Dendritic cell treated with granulocyte-macrophage colony-stimulating factor and Interleukin-4, amounts not matched to agents 40 ng/mL and 50 ng/mL, for 4 days (primary cell): ENCODE measurements at regions not wholly inside any gene's neighbourhood (a gene's known extent, or its start where the extent isn't known, plus 50 kb on each side); places are given as distances from the start of the nearest gene placed in this dataset.

Source experiments
- H3K27ac Mint-ChIP-seq: one replicate; pipeline ENCODE4 v1.8.0; 2022; ENCODE audit warnings: mild to moderate bottlenecking, mixed read lengths
- H3K27me3 Mint-ChIP-seq: one replicate; pipeline ENCODE4 v1.8.0; 2022; ENCODE audit warnings: mild to moderate bottlenecking, mixed read lengths
- H3K36me3 Mint-ChIP-seq: one replicate; pipeline ENCODE4 v1.8.0; 2022; ENCODE audit warnings: low read depth, mixed read lengths
- H3K4me1 Mint-ChIP-seq: one replicate; pipeline ENCODE4 v1.8.0; 2022; ENCODE audit warnings: low read depth, mixed read lengths
- H3K4me3 Mint-ChIP-seq: one replicate; pipeline ENCODE4 v1.8.0; 2022; ENCODE audit warnings: mild to moderate bottlenecking, moderate library complexity, mixed read lengths
- H3K9me3 Mint-ChIP-seq: one replicate; pipeline ENCODE4 v1.8.0; 2022; ENCODE audit warnings: mixed read lengths
- intact Hi-C: fragments of 100-400 bp; cut with micrococcal nuclease; formaldehyde crosslinking; loops from one replicate; pipeline ENCODE4 v1.15.0; 2022

DNA sequence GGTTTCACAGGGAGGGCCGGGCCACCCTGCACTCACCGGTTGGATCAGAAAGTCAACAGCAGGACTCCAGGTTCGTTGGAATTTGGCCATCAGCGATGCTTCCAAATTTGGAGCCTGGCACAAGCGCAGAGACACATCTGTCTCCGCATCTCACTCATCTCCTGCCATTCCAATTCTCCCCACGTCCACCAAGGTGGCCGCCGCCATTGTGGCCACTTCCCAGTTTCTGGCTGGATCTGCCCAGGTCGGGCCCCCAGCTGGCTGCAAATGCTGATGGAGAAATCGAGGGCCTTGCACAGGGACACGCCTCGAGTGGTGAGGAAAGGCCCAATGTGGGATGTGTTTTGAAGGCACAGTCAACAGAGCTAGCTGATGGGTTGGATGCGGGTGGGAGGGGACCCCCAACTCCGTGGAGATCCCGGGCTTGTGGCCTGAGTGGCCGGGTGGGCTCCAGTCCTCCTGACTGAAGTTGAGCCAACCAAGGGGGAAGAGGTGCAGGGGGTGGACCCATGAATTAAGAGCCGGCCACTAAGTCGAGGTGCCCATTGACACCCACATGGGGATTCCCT, 102.7 kb downstream of the CRYAA start:
- Mint-ChIP-seq H3K36me3 (no peaks in the 10 kb centered on the region), H3K4me3 (no peak overlapping the region), H3K9me3 (no peaks in the 10 kb centered on the region), H3K27me3 (peaks cover 28% of the 10 kb centered on the region), H3K27ac (no peak overlapping the region), H3K4me1 (no peaks in the 10 kb centered on the region)
- intact Hi-C loops: no loop called here

DNA sequence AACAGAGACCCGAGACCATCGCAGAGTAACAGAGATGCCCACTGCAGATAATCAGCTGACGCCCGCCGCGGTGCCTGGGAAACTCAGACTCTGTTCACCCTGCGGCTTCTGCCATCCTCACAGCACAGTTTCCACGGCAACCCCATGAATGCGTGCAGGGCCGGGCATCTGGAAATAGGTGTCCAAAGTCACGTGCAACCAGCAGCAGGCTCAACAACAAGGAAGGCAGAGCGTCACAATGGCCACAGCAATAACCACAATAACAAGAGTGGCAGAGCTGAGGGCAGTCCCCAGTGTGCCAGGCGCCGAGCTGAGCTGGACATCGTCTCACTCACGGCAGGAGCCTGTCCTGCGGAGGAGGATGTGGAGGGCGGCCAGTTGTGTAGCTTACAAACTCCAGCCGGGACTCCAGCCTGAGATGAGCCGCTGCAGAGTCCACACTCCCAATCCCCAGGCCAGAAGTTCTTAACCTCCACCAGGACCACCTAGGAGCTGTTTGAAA, 102.0 kb downstream of the CRYAA start:
- Mint-ChIP-seq H3K36me3 (no peaks in the 10 kb centered on the region), H3K27me3 (peaks cover 21% of the 10 kb centered on the region), H3K27ac (no peak overlapping the region), H3K4me1 (no peaks in the 10 kb centered on the region), H3K9me3 (no peaks in the 10 kb centered on the region), H3K4me3 (no peak overlapping the region)
- intact Hi-C loops: no loop called here

DNA sequence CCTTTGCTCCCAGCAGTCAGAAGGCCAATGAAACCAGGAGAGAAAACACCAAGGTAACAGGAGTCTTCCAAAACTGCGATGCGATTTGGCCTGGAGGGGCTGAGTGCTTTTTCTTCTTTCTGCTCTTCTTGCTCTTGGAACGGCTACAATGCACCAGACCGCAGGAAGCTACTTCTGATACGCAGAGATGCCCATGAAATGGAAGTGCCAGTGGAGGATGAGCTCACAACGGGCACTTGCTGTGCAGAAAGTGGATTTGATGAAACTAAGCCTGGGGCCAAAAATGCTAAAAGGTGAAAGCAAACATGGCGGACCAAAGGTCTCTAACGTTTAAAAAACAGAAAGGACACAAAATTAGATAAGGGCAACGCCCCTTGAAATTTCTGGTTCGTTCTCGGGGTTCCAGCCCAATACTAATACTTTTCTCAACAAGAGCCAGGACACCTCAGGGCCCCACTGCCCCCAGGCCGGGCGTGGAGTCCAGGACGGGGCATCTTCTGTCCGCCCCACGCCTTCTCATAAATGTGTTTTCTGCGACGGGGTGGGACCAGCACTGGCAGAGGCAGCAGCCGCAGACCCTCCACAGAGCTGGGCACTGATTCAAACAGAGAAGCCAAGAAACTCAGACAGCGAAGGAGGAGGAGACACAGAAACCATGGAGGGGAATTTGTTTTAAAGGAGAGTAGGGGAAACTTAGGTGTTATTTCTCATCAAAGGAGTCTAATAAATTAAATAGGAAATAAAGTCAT, 101.3 kb downstream of the CRYAA start:
- H3K27ac Mint-ChIP-seq: no peak overlapping the region
- H3K4me1 Mint-ChIP-seq: no peaks in the 10 kb centered on the region
- H3K27me3 Mint-ChIP-seq: peaks cover 15% of the 10 kb centered on the region
- H3K36me3 Mint-ChIP-seq: no peaks in the 10 kb centered on the region
- no peaks in the 10 kb centered on the region for H3K9me3 Mint-ChIP-seq
- no peak overlapping the region for H3K4me3 Mint-ChIP-seq
- intact Hi-C loops: no loop called here

DNA sequence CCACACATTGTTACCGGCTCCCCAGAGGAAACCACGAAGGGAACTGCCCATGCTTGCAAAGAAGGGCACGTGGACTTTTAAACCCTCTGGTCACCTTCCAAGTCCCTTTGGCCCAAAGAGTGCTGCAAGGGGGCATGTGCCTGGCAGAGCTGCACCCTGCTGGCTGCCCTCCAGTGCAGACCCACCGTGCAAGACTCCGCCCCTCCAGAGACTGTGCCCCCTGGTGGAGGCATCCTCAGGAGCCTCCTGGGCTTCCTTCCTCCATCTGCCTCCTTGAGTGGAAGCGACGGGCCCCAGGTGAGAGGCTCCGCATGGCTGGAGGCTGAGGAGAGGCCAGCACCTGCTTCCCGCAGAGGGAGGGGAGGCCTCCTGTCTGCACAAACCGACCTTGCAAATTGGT, 100.6 kb downstream of the CRYAA start:
- no peaks in the 10 kb centered on the region for H3K36me3 Mint-ChIP-seq

DNA sequence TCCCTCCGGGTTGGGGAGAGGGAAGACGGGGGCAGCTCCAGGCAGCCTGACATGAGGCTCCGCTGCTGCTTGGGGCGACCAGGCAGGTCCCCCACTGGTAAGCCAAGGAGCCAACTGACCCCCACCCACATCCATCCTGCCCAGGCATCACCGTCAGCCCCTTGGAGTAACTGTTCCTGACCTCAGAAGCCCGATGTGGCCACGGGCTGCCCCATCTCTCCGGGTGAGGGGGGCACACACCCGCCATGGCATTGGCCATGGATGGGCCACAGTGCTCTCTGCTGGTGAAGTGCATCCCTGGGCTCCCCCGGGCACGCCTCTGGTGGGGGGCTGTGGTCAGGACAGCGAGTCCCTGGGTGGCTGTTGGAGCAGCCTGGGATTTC, 100.0 kb downstream of the CRYAA start:
- Mint-ChIP-seq H3K9me3 (no peaks in the 10 kb centered on the region), H3K4me3 (no peak overlapping the region), H3K4me1 (no peaks in the 10 kb centered on the region), H3K36me3 (no peaks in the 10 kb centered on the region), H3K27me3 (peaks cover 5% of the 10 kb centered on the region), H3K27ac (no peak overlapping the region)
- intact Hi-C loops: no loop called here

More for the DNA sequence above, 100.6 kb downstream of the CRYAA start:
- Mint-ChIP-seq H3K27me3 (peaks cover 9% of the 10 kb centered on the region), H3K4me3 (no peak overlapping the region), H3K27ac (no peak overlapping the region), H3K9me3 (no peaks in the 10 kb centered on the region), H3K4me1 (no peaks in the 10 kb centered on the region)
- intact Hi-C loops: no loop called here

DNA sequence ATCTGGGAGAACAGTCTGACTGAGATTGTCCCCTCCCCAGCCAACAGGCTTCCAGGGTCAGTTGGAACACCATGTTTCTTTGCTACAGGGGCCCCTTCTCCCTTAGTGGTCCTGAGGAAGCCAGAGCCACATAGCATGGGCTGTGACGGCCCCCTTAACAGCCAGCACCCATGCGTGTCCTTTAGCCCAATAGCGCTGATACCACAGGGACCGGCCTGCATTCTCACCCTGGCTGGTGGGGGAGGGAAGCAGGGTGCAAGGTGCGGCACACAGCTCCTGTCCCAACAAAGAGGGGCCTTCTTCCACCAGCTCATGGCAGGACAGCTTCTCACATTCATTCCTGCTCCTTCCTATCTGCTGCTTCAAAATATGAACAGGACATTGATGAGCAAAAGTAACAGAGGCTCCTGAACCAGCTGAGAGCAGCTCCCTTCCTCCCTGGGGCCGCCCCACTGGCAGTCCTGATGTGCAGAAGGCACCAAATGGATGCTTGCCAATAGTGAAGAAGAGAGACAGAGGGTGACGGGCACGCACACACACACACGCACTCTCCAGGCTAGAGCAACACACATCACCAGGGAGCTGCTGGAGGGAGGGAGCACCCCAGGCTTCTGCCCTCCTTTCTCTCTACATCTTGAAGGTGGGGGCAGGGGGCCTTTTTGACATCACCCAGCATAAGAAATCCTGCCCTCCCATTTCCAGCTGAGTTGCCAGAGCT, 99.4 kb downstream of the CRYAA start:
- Mint-ChIP-seq H3K36me3 (no peaks in the 10 kb centered on the region), H3K4me1 (no peaks in the 10 kb centered on the region), H3K9me3 (no peaks in the 10 kb centered on the region), H3K27me3 (peaks cover 5% of the 10 kb centered on the region), H3K27ac (no peak overlapping the region), H3K4me3 (no peak overlapping the region)
- intact Hi-C loops: no loop called here

DNA sequence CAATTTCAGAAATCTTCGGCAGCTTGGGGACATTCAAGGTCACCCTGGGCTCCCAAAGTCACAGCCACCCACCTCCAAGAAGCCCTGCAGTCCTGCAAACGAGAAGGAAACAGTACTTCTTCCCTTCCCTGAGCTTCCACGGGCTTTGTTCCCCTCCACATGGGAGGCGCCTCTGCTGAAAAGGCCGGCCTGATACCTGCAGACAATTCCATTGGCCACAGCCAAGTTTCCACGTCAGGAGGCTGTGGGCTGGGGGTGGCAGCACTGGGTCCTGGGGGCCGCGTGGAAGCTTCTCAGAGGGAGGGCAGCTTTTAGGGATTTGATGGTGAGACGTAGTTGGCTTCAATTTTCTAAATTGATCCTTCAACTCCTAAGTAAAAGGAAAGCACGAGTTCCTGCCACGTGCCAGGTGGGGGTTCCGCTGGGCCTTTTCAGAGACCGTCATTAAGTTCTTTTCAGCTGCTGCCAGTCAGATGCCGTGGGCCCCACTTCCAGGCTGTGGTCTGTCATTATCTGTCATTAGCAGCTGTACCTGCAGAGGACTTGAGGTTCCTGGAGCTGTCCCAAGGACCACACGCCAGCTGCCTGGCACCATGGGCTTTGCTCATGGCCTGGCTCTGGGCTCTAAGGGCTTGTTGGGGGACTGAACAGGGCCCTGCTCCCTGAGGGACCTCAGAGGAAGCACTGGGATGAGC, 98.7 kb downstream of the CRYAA start:
- no peaks in the 10 kb centered on the region for H3K4me1 Mint-ChIP-seq
- no peak overlapping the region for H3K27ac Mint-ChIP-seq
- intact Hi-C loops: no loop called here
- peaks cover 4% of the 10 kb centered on the region for H3K27me3 Mint-ChIP-seq
- H3K4me3 Mint-ChIP-seq: no peak overlapping the region
- H3K36me3 Mint-ChIP-seq: no peaks in the 10 kb centered on the region
- no peaks in the 10 kb centered on the region for H3K9me3 Mint-ChIP-seq

DNA sequence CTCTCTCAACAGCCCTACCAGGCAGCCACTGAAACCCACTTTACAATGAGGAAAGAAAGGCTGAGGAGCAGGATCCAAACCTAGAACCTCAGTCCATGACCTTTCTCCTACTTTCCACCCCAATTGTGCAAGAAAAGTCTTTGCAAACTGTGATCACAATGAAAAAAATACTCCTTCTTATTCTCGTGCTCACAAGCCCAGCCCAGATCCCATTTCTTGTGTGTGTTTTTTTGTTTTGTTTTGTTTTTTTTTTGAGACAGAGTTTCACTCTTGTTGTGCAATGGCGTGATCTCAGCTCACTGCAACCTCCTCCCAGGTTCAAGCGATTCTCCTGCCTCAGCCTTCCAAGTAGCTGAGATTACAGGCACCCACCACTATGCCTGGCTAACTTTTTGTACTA, 97.7 kb downstream of the CRYAA start:
- Mint-ChIP-seq H3K27ac (no peak overlapping the region), H3K9me3 (no peaks in the 10 kb centered on the region), H3K4me1 (no peaks in the 10 kb centered on the region), H3K27me3 (peaks cover 1% of the 10 kb centered on the region), H3K36me3 (no peaks in the 10 kb centered on the region), H3K4me3 (no peak overlapping the region)
- intact Hi-C loops: no loop called here

DNA sequence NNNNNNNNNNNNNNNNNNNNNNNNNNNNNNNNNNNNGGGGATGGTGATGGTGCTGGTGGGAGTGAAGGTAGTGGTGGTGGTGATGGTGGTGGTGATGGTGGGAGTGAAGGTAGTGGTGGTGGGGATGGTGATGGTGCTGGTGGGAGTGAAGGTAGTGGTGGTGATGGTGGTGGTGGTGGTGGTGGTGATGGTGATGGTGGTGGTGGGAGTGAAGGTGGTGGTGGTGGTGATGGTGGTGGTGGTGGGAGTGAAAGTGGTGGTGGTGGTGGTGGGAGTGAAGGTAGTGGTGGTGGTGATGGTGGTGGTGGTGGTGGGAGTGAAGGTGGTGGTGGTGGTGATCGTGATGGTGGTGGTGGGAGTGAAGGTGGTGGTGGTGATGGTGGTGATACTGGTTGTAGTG, 93.6 kb downstream of the CRYAA start:
- intact Hi-C loops: no loop called here
- Mint-ChIP-seq H3K27ac (no peak overlapping the region), H3K4me1 (no peaks in the 10 kb centered on the region), H3K4me3 (no peak overlapping the region), H3K36me3 (no peaks in the 10 kb centered on the region), H3K9me3 (no peaks in the 10 kb centered on the region), H3K27me3 (no peaks in the 10 kb centered on the region)
